Thymus (tissue), 11 donors: ENCODE measurements at regions not wholly inside any gene's neighbourhood (a gene's known extent, or its start where the extent isn't known, plus 50 kb on each side); places are given as distances from the start of the nearest gene placed in this dataset.
A peak's percentile ranks its signal among the peaks of the same experiment; 100 is the strongest.

Source experiments
- DNase-seq, 9 donors: peaks; one replicate each; pipeline ENCODE4 v3.0.0-alpha.2; 2013; ENCODE audit warnings: low spot score in 9 of 9, low read depth in 6 of 9, missing footprints in 1 of 9
- H3K27ac ChIP-seq, 2 donors: one replicate each; pipeline ENCODE4 v1.5.1; 2013; ENCODE audit warnings: control low read depth in 1 of 2, low read depth in 1 of 2, low read length in 1 of 2, mild to moderate bottlenecking in 1 of 2, moderate library complexity in 1 of 2
- H3K27me3 ChIP-seq, 2 donors: one replicate each; pipeline ENCODE4 v1.5.1; 2013; ENCODE audit warnings: low read length in 1 of 2; ENCODE audit not compliant: control insufficient read depth in 2 of 2, insufficient read depth in 1 of 2
- H3K36me3 ChIP-seq, 2 donors: one replicate each; pipeline ENCODE4 v1.5.1; 2013; ENCODE audit warnings: low read length in 1 of 2, mild to moderate bottlenecking in 1 of 2, moderate library complexity in 1 of 2; ENCODE audit not compliant: control insufficient read depth in 2 of 2, insufficient read depth in 2 of 2
- H3K4me1 ChIP-seq, 2 donors: one replicate each; pipeline ENCODE4 v1.5.1; 2013; ENCODE audit warnings: low read length in 2 of 2; ENCODE audit not compliant: control insufficient read depth in 2 of 2, insufficient read depth in 2 of 2
- H3K4me3 ChIP-seq, 2 donors: one replicate each; pipeline ENCODE4 v1.5.1; 2013; ENCODE audit warnings: low read length in 2 of 2, control low read depth in 1 of 2, mild to moderate bottlenecking in 1 of 2
- H3K9me3 ChIP-seq, 2 donors: one replicate each; pipeline ENCODE4 v1.5.1; 2013; ENCODE audit warnings: low read length in 1 of 2, mild to moderate bottlenecking in 1 of 2; ENCODE audit not compliant: control insufficient read depth in 2 of 2, insufficient read depth in 1 of 2
- WGBS: extraction: QIAGEN DNeasy Blood & Tissue Kit; methylation state at CpG from one replicate; pipeline ENCODE4 v1.1.7; 2013; 5-methylcytosine and 5-hydroxymethylcytosine counted together
- donor health status: healthy.

- H3K9me3 ChIP-seq = no peaks in the 10 kb centered on the region
- H3K4me3 ChIP-seq = no peak overlapping the region
- 97% methylated on average over 5 of the region's 5 CpGs for WGBS
- no peaks in the 10 kb centered on the region for H3K27me3 ChIP-seq
- H3K27ac ChIP-seq = no peak overlapping the region
- DNase-seq = no peak
- H3K36me3 ChIP-seq = no peaks in the 10 kb centered on the region
- H3K4me1 ChIP-seq = peaks cover 8 to 11% of the 10 kb centered on the region in 2 donors
These were observed 125.3 kb upstream of the KLF7 start for GRCh38 chr2:207290833-207291624.

- no peaks in the 10 kb centered on the region for H3K36me3 ChIP-seq
- H3K27me3 ChIP-seq = no peaks in the 10 kb centered on the region
- no peak for DNase-seq
- WGBS = 97% methylated on average over 5 of the region's 5 CpGs
- no peak overlapping the region for H3K4me3 ChIP-seq
- peaks cover 5 to 9% of the 10 kb centered on the region in 2 donors for H3K4me1 ChIP-seq
- H3K27ac ChIP-seq = no peak overlapping the region
- H3K9me3 ChIP-seq = no peaks in the 10 kb centered on the region
These were observed 126.0 kb upstream of the KLF7 start for GRCh38 chr2:207291625-207292252.

GRCh38 chr2:207296265-207296948 lies 130.7 kb upstream of the KLF7 start:
- no peaks in the 10 kb centered on the region for H3K27me3 ChIP-seq
- H3K27ac ChIP-seq = no peak overlapping the region
- WGBS = 90% methylated on average over 3 of the region's 3 CpGs

GRCh38 chr2:207300817-207301216 lies 135.1 kb upstream of the KLF7 start:
- no peak for DNase-seq
- 98% methylated on average over 1 of the region's 1 CpG for WGBS
- Histone ChIP-seq H3K4me3 (no peak overlapping the region), H3K27me3 (no peaks in the 10 kb centered on the region), H3K27ac (no peak overlapping the region), H3K4me1 (no peaks in the 10 kb centered on the region), H3K36me3 (no peaks in the 10 kb centered on the region), H3K9me3 (no peaks in the 10 kb centered on the region)

More at GRCh38 chr2:207296265-207296948, 130.7 kb upstream of the KLF7 start:
- DNase-seq = no peak
- H3K4me3 ChIP-seq = no peak overlapping the region
- no peaks in the 10 kb centered on the region for H3K36me3 ChIP-seq
- peaks cover 5 to 9% of the 10 kb centered on the region in 2 donors for H3K4me1 ChIP-seq
- H3K9me3 ChIP-seq = no peaks in the 10 kb centered on the region

- H3K9me3 ChIP-seq = no peaks in the 10 kb centered on the region
- H3K27me3 ChIP-seq = no peaks in the 10 kb centered on the region
- H3K27ac ChIP-seq = no peak overlapping the region
- over 99% methylated on average over 5 of the region's 5 CpGs for WGBS
- no peak overlapping the region for H3K4me3 ChIP-seq
- H3K36me3 ChIP-seq = no peaks in the 10 kb centered on the region
- no peak for DNase-seq
- H3K4me1 ChIP-seq = peaks cover 10 to 11% of the 10 kb centered on the region in 2 donors
These were observed 139.0 kb upstream of the KLF7 start for GRCh38 chr2:207304761-207305160.

GRCh38 chr2:207308519-207309224 lies 142.9 kb upstream of the KLF7 start:
- WGBS = 84% methylated on average over 3 of the region's 3 CpGs
- peaks cover 10 to 11% of the 10 kb centered on the region in 2 donors for H3K4me1 ChIP-seq
- no peak overlapping the region for H3K4me3 ChIP-seq
- peak in 3 of 9 donors; percentile 26 to 56 (median 32) for DNase-seq
- H3K36me3 ChIP-seq = no peaks in the 10 kb centered on the region
- H3K9me3 ChIP-seq = no peaks in the 10 kb centered on the region
- H3K27me3 ChIP-seq = no peaks in the 10 kb centered on the region
- no peak overlapping the region for H3K27ac ChIP-seq

- Histone ChIP-seq H3K9me3 (no peaks in the 10 kb centered on the region), H3K27me3 (no peaks in the 10 kb centered on the region), H3K4me1 (peaks cover 10 to 11% of the 10 kb centered on the region in 2 donors), H3K27ac (no peak overlapping the region), H3K36me3 (no peaks in the 10 kb centered on the region), H3K4me3 (no peak overlapping the region)
- 69% methylated on average over 4 of the region's 4 CpGs for WGBS
- DNase-seq = no peak
These were observed 145.7 kb upstream of the KLF7 start for GRCh38 chr2:207311316-207312005.

- Histone ChIP-seq H3K4me1 (peaks cover 10 to 11% of the 10 kb centered on the region in 2 donors), H3K9me3 (no peaks in the 10 kb centered on the region), H3K4me3 (no peak overlapping the region), H3K27me3 (no peaks in the 10 kb centered on the region), H3K36me3 (no peaks in the 10 kb centered on the region), H3K27ac (no peak overlapping the region)
- no peak for DNase-seq
These were observed 146.2 kb upstream of the KLF7 start for GRCh38 chr2:207312006-207312356.
